ENCODE measurements at regions not wholly inside any gene's neighbourhood (a gene's known extent, or its start where the extent isn't known, plus 50 kb on each side); places are given as distances from the start of the nearest gene placed in this dataset.

- no peak for TF ChIP-seq YY1 (IDR thresholded peaks at IDR 0.05; ENCODE audit: insufficient read depth, insufficient read length)
- no peak for TF ChIP-seq SUZ12 (IDR thresholded peaks at IDR 0.05; ENCODE audit: extremely low read depth, insufficient read depth, insufficient read length)
- TF ChIP-seq ZNF274 (IDR thresholded peaks at IDR 0.05; ENCODE audit: low read depth, low read length): no peak
Observed at GRCh38 chr6:139514819-139515218, 140.4 kb upstream of the CITED2 start.
